ENCODE measurements at regions not wholly inside any gene's neighbourhood (a gene's known extent, or its start where the extent isn't known, plus 50 kb on each side); places are given as distances from the start of the nearest gene placed in this dataset.

- TF ChIP-seq CTCF (conservative IDR thresholded peaks at IDR 0.05; ENCODE audit: low read depth in 2 of 2), result no peak
- TF ChIP-seq ZNF114 (CRISPR knock-in tag; IDR thresholded peaks at IDR 0.05), result no peak
- TF ChIP-seq EZH2phosphoT487 (IDR thresholded peaks at IDR 0.05; ENCODE audit: unreplicated experiment), result no peak
- no peak for TF ChIP-seq EZH2 (IDR thresholded peaks at IDR 0.05; ENCODE audit: low read depth, unreplicated experiment)
- no peak for TF ChIP-seq POLR2AphosphoS5 (IDR thresholded peaks at IDR 0.05; ENCODE audit: low read depth)
- no peak for TF ChIP-seq REST (IDR thresholded peaks at IDR 0.05; ENCODE audit: unreplicated experiment)
Observed at GRCh38 chr6:138570725-138571029, 71.4 kb upstream of the NHSL1 start.

Measured in GM23338 (cell line).